SU-DHL-6 (cell line): ENCODE measurements at regions not wholly inside any gene's neighbourhood (a gene's known extent, or its start where the extent isn't known, plus 50 kb on each side); places are given as distances from the start of the nearest gene placed in this dataset.

Source experiments
- CTCF ChIP-seq: fragments of 200-600 bp; sonication (generic); IDR thresholded peaks from one replicate; pipeline ENCODE4 v1.5.1; 2017; ENCODE audit warnings: antibody characterized with exemption, mild to moderate bottlenecking, low read length, moderate library complexity; ENCODE audit not compliant: insufficient read depth, poor library complexity, severe bottlenecking
- EZH2phosphoT487 ChIP-seq: fragments of 200-600 bp; sonication (generic), shearing (Covaris generic); conservative IDR thresholded peaks from 2 replicates; pipeline ENCODE4 v1.6.1; 2018; ENCODE audit warnings: mild to moderate bottlenecking, antibody characterized with exemption, low read length, moderate library complexity, mixed read lengths

GRCh38 chr14:82341261-82341810 is 807.7 kb upstream of the SEL1L start:
- TF ChIP-seq CTCF (no peak), EZH2phosphoT487 (no peak)
